ENCODE measurements at regions not wholly inside any gene's neighbourhood (a gene's known extent, or its start where the extent isn't known, plus 50 kb on each side); places are given as distances from the start of the nearest gene placed in this dataset.

DNA sequence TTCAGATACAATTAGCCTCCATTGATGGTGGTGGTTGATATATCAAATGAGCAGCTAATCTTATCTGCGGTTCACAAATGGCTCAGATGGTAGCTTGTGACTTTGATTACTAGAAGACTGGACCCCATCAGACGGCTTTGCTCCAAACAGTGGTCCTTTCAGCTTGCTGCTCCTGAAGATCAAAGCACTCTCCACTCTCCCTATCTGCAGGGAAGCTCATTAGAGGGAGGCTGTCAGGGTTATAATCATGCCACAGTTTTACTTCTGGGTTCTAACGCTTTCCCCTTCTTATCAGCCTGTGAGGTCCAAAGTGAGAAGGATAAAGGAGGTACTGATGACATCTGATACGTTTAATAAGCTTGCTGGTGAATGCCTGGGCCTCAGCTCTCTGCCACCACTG lies 247.1 kb upstream of the NT5C1B start:
- Histone ChIP-seq H3K27me3 (no peaks in the 10 kb centered on the region), H3K4me3 (no peak overlapping the region), H3K36me3 (no peaks in the 10 kb centered on the region), H3K4me1 (no peaks in the 10 kb centered on the region), H3K27ac (no peak overlapping the region), H3K9me3 (no peaks in the 10 kb centered on the region)
- TF ChIP-seq, protein P1, sequence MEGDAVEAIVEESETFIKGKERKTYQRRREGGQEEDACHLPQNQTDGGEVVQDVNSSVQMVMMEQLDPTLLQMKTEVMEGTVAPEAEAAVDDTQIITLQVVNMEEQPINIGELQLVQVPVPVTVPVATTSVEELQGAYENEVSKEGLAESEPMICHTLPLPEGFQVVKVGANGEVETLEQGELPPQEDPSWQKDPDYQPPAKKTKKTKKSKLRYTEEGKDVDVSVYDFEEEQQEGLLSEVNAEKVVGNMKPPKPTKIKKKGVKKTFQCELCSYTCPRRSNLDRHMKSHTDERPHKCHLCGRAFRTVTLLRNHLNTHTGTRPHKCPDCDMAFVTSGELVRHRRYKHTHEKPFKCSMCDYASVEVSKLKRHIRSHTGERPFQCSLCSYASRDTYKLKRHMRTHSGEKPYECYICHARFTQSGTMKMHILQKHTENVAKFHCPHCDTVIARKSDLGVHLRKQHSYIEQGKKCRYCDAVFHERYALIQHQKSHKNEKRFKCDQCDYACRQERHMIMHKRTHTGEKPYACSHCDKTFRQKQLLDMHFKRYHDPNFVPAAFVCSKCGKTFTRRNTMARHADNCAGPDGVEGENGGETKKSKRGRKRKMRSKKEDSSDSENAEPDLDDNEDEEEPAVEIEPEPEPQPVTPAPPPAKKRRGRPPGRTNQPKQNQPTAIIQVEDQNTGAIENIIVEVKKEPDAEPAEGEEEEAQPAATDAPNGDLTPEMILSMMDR (IDR thresholded peaks at IDR 0.05) = no peak
- ATAC-seq (no peak), DNase-seq (no peak)
- intact Hi-C loops (cut with DNase I) = no loop called here

DNA sequence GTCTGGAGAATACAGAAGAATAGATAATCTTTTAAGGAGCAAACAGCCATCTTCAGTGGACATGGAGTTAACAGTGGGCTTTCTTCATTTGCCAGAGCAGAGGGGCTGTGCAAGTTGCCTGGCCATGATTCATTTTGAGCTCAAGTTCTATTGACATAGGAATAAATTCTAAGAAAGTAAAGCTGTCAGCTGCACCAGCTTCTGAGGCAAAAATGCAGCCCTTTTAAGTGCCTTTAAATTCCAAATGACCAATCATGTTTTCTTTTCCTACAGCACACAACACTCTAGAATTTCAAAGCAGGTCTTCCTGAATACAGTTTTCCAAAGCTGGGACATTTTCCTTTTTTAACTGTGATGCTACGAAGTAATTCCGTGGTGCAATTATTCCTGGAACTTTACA lies 246.4 kb upstream of the NT5C1B start:
- intact Hi-C loops (cut with DNase I) = no loop called here
- DNase-seq (no peak), ATAC-seq (no peak)
- no peaks in the 10 kb centered on the region for H3K9me3 ChIP-seq
- H3K27ac ChIP-seq = no peak overlapping the region
- TF ChIP-seq, protein P1 (IDR thresholded peaks at IDR 0.05) = no peak
- H3K36me3 ChIP-seq = no peaks in the 10 kb centered on the region
- H3K4me1 ChIP-seq = no peaks in the 10 kb centered on the region
- no peak overlapping the region for H3K4me3 ChIP-seq
- no peaks in the 10 kb centered on the region for H3K27me3 ChIP-seq

- ATAC-seq = no peak
Measured at GRCh38 chr2:18834341-18834740, 245.0 kb upstream of the NT5C1B start.

DNA sequence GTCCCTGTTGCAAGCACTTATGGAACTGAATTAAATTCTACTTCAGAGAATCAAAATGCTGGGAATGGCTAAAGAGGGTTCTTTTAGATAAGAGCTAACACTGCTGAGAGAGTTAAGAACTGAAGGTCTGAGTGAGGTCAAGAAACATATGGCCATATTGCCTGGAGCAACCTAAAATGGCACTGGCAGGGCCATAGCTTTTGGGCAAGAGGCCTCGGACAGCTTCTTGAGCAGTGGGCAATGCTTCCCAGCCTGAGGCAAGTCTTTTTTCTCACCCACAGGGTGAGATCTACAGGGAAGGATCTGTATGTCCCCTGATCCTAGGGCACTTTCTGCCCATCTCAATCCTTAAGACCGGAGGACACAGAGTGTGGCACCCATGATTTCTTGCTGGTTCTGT lies 244.6 kb upstream of the NT5C1B start:
- no peaks in the 10 kb centered on the region for H3K9me3 ChIP-seq
- TF ChIP-seq, protein P1 (IDR thresholded peaks at IDR 0.05) = no peak
- H3K27ac ChIP-seq = no peak overlapping the region
- H3K27me3 ChIP-seq = no peaks in the 10 kb centered on the region
- H3K4me3 ChIP-seq = no peak overlapping the region
- no peaks in the 10 kb centered on the region for H3K36me3 ChIP-seq
- ATAC-seq (no peak), DNase-seq (no peak)
- peaks cover 9% of the 10 kb centered on the region for H3K4me1 ChIP-seq
- intact Hi-C loops (cut with DNase I) = no loop called here

More at GRCh38 chr2:18834341-18834740, 245.0 kb upstream of the NT5C1B start:
- DNase-seq = no peak
- intact Hi-C loops (cut with DNase I) = no loop called here
- peaks cover 5% of the 10 kb centered on the region for H3K4me1 ChIP-seq
- TF ChIP-seq, protein P1 (IDR thresholded peaks at IDR 0.05) = no peak
- H3K27ac ChIP-seq = no peak overlapping the region
- H3K36me3 ChIP-seq = no peaks in the 10 kb centered on the region
- no peak overlapping the region for H3K4me3 ChIP-seq
- H3K27me3 ChIP-seq = no peaks in the 10 kb centered on the region
- no peaks in the 10 kb centered on the region for H3K9me3 ChIP-seq

DNA sequence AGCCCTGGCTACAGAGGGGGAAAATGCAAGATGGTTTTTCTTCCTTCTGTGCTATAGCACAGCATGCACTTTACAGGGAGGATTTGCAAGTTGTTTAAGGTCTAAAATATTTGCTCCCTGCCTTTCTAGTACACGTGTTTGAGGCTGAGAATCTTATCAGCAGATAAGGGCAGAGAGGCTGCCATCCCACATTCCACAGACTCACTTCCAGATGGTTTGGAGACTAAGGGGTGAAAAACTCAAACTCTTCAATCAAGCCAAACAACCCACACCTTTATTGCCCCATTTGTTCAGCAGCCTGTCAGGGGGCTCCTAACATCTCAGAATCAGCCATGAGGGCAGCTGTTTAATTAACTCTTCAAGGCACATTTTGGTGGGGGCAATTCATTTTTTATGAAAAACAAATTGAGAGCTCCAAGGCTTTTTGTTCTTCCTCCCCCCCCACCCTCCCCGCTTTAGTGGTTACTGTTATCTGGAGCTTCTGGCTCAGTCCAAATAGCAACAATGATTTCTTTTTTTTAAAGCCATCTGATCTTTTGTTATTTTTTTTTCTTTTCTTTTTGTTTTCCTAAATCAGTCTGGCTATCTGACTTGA lies 242.6 kb upstream of the NT5C1B start:
- intact Hi-C loops (cut with DNase I) = no loop called here
- no peaks in the 10 kb centered on the region for H3K36me3 ChIP-seq
- DNase-seq = no peak
- no peaks in the 10 kb centered on the region for H3K9me3 ChIP-seq
- H3K4me1 ChIP-seq = peaks cover 9% of the 10 kb centered on the region
- H3K27me3 ChIP-seq = no peaks in the 10 kb centered on the region
- H3K27ac ChIP-seq = no peak overlapping the region
- ATAC-seq = peak; percentile 53
- no peak overlapping the region for H3K4me3 ChIP-seq
- TF ChIP-seq, protein P1 (IDR thresholded peaks at IDR 0.05) = no peak

DNA sequence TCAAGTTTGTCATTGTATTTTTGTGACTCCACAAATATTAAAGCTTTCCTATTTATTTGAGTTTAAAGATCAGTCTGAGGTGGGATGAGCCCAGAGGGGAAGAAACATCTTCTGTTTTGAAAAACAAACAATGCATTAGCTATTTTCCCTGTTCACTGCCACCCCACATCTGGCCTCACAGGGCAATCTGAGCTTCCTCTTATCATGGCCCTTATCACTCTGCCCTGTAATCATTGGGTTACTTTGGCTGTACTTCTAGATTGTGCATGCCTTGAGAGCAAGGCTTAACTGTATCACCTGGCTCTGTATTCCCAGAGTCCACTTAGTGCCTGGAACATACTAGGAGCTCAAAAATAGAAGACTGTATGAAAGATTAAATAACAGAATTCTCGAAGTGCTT lies 241.6 kb upstream of the NT5C1B start:
- peak; percentile 60 for ATAC-seq
- Histone ChIP-seq H3K27ac (no peak overlapping the region), H3K4me3 (no peak overlapping the region), H3K36me3 (no peaks in the 10 kb centered on the region), H3K27me3 (no peaks in the 10 kb centered on the region), H3K9me3 (no peaks in the 10 kb centered on the region), H3K4me1 (peaks cover 9% of the 10 kb centered on the region)
- TF ChIP-seq, protein P1 (IDR thresholded peaks at IDR 0.05) = no peak
- no peak for DNase-seq
- intact Hi-C loops (cut with DNase I) = no loop called here

Measured in upper lobe of right lung (tissue), 1 donor.